ENCODE measurements at regions not wholly inside any gene's neighbourhood (a gene's known extent, or its start where the extent isn't known, plus 50 kb on each side); places are given as distances from the start of the nearest gene placed in this dataset.

DNA sequence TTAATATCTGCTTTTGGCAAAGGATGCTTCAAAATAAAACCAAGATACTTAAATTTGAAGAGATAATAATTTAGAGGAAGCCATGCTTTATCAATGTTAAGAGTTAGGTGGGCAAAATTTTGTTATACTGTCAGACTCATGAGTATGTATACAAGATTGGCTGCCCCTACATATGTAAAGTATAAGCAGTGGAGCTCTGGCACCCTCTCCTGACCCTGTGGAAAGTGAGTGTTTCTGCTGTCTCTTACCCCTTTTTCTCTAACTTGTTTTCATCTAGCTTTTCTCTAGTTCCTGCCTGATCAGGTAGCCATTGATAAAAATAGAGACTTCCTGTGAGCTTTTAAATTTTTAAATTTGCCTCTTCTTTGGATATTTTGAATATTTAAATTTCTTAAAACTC, 710.9 kb upstream of the SPRY2 start:
- POLR2A ChIA-PET, result no interaction called here
- no peak for DNase-seq (ENCODE audit: low read depth, low spot score)
- H3K4me3 ChIP-seq (ENCODE audit: low read depth, low read length), result no peak overlapping the region
- CTCF ChIA-PET, result no interaction called here
- TF ChIP-seq, protein P1, sequence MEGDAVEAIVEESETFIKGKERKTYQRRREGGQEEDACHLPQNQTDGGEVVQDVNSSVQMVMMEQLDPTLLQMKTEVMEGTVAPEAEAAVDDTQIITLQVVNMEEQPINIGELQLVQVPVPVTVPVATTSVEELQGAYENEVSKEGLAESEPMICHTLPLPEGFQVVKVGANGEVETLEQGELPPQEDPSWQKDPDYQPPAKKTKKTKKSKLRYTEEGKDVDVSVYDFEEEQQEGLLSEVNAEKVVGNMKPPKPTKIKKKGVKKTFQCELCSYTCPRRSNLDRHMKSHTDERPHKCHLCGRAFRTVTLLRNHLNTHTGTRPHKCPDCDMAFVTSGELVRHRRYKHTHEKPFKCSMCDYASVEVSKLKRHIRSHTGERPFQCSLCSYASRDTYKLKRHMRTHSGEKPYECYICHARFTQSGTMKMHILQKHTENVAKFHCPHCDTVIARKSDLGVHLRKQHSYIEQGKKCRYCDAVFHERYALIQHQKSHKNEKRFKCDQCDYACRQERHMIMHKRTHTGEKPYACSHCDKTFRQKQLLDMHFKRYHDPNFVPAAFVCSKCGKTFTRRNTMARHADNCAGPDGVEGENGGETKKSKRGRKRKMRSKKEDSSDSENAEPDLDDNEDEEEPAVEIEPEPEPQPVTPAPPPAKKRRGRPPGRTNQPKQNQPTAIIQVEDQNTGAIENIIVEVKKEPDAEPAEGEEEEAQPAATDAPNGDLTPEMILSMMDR (IDR thresholded peaks at IDR 0.05; ENCODE audit: insufficient read depth, low read length, missing control alignments), result no peak

GRCh38 chr13:81048026-81048461, 707.1 kb upstream of the SPRY2 start:
- POLR2A ChIA-PET, result no interaction called here
- no peak for DNase-seq (ENCODE audit: low read depth, low spot score)
- H3K4me3 ChIP-seq (ENCODE audit: low read depth, low read length), result no peak overlapping the region
- TF ChIP-seq, protein P1 (IDR thresholded peaks at IDR 0.05; ENCODE audit: insufficient read depth, low read length, missing control alignments), result no peak
- CTCF ChIA-PET, result no interaction called here

GRCh38 chr13:81041761-81042160, 700.8 kb upstream of the SPRY2 start:
- POLR2A ChIA-PET, result no interaction called here
- DNase-seq (ENCODE audit: low read depth, low spot score), result no peak
- H3K4me3 ChIP-seq (ENCODE audit: low read depth, low read length), result no peak overlapping the region
- CTCF ChIA-PET, result no interaction called here
- TF ChIP-seq, protein P1 (IDR thresholded peaks at IDR 0.05; ENCODE audit: insufficient read depth, low read length, missing control alignments), result no peak

- TF ChIP-seq, protein P1 (IDR thresholded peaks at IDR 0.05; ENCODE audit: insufficient read depth, low read length, missing control alignments), result no peak
- ChIA-PET POLR2A (no interaction called here), CTCF (no interaction called here)
- DNase-seq (ENCODE audit: low read depth, low spot score), result no peak
- no peak overlapping the region for H3K4me3 ChIP-seq (ENCODE audit: low read depth, low read length)
These were observed 691.1 kb upstream of the SPRY2 start for GRCh38 chr13:81031996-81032395.

DNA sequence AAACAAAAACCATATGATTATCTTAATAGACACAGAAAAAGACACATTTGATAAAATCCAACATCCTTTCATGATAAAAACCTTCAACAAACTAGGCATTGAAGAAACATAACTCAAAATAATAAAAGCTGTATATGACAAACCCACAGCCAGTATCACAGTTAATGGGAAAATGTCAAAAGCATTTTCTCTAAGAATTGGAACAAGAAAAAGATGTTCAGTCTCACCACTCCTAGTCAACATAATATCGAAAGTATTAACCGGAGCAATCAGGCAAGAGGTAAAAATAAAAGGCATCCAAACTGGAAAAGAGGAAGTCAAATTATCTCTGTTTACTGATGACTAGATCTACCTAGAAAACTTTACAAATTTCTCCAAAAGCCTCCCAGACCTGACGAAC, 684.2 kb upstream of the SPRY2 start:
- ChIA-PET POLR2A (no interaction called here), CTCF (no interaction called here)
- TF ChIP-seq, protein P1 (IDR thresholded peaks at IDR 0.05; ENCODE audit: insufficient read depth, low read length, missing control alignments), result no peak
- H3K4me3 ChIP-seq (ENCODE audit: low read depth, low read length), result no peak overlapping the region
- DNase-seq (ENCODE audit: low read depth, low spot score), result no peak

- TF ChIP-seq, protein P1 (IDR thresholded peaks at IDR 0.05; ENCODE audit: insufficient read depth, low read length, missing control alignments), result no peak
- ChIA-PET POLR2A (no interaction called here), CTCF (no interaction called here)
- no peak overlapping the region for H3K4me3 ChIP-seq (ENCODE audit: low read depth, low read length)
- DNase-seq (ENCODE audit: low read depth, low spot score), result no peak
These were observed 680.4 kb upstream of the SPRY2 start for GRCh38 chr13:81021284-81021840.
